ENCODE measurements at regions not wholly inside any gene's neighbourhood (a gene's known extent, or its start where the extent isn't known, plus 50 kb on each side); places are given as distances from the start of the nearest gene placed in this dataset.

GRCh38 chr12:102534899-102535298, 54.5 kb upstream of the IGF1 start:
- Histone ChIP-seq H4K91ac (ENCODE audit: insufficient read depth, low read depth, low read length) (0 out of 2 replicates have a peak overlapping the region, but pooled peaks have one; percentile 32), H3K23ac (ENCODE audit: low read depth, low read length) (no peak overlapping the region), H3K27me3 (ENCODE audit: control insufficient read depth, insufficient read depth, low read length) (no peaks in the 10 kb centered on the region), H2AK9ac (replicated peaks; ENCODE audit: low read depth, low read length, poor library complexity) (peak overlapping the region; percentile 19), H4K5ac (ENCODE audit: low read depth, low read length) (no peak overlapping the region), H2AFZ (replicated peaks; ENCODE audit: low read length, poor library complexity) (peak overlapping the region; percentile 66), H3K4me3 (ENCODE audit: insufficient read depth, low read depth, low read length) (no peak overlapping the region), H3K27ac (ENCODE audit: insufficient read depth, low read length) (no peak overlapping the region), H2BK20ac (ENCODE audit: low read depth, low read length) (peak overlapping the region; percentile 43; the same call in 1 of the 2 replicates), H3K9me1 (ENCODE audit: insufficient read depth, low read length) (peaks cover 4% of the 10 kb centered on the region), H3K4ac (ENCODE audit: low read depth, low read length) (peak overlapping the region; percentile 85; the same call in 1 of the 2 replicates), H2BK5ac (ENCODE audit: low read depth, low read length, poor library complexity, severe bottlenecking) (no peak overlapping the region), H2BK120ac (ENCODE audit: low read depth, low read length) (peak overlapping the region; percentile 89), H4K8ac (ENCODE audit: low read depth in 2 of 2, low read length in 2 of 2) (peak overlapping the region; percentile 4 to 33; a peak in 2 of 4 replicates), H3K36me3 (ENCODE audit: control insufficient read depth, insufficient read depth, low read length) (no peaks in the 10 kb centered on the region), H2AK5ac (ENCODE audit: low read depth, low read length) (peak overlapping the region; percentile 79), H3K56ac (ENCODE audit: extremely low read depth, insufficient read depth, low read length) (no peak overlapping the region), H3K9ac (ENCODE audit: low read depth, low read length) (no peak overlapping the region), H3K4me1 (ENCODE audit: control insufficient read depth, insufficient read depth, low read length) (peaks cover 6% of the 10 kb centered on the region), H3K14ac (replicated peaks; ENCODE audit: low read depth, low read length) (peak overlapping the region; percentile 23; the same call in 1 of the 2 replicates), H3K4me2 (ENCODE audit: low read depth, low read length) (no peak overlapping the region), H4K20me1 (ENCODE audit: insufficient read depth, low read length) (no peaks in the 10 kb centered on the region), H3K18ac (ENCODE audit: low read depth, low read length) (no peak overlapping the region), H2BK15ac (ENCODE audit: low read depth, low read length) (peak overlapping the region; percentile 60; the same call in 2 of the 3 replicates), H3K9me3 (ENCODE audit: control insufficient read depth, insufficient read depth, low read length) (no peaks in the 10 kb centered on the region), H3K79me1 (ENCODE audit: low read depth in 1 of 2, low read length in 2 of 2) (no peaks in the 10 kb centered on the region)
- POLR2A ChIA-PET (ENCODE audit: unreplicated experiment), result no interaction called here
- peak; percentile 20 for DNase-seq
- no peak for TF ChIP-seq MXI1 (IDR thresholded peaks at IDR 0.05; ENCODE audit: borderline replicate concordance, low read depth, low read length)
- ATAC-seq (ENCODE audit: low read depth), result no peak
- CTCF ChIA-PET, result interaction anchor here (0.8 kb wide), 1 partner anchor 15 kb away, joined by 3 read pairs; no protein-coding TSS in a partner anchor
- intact Hi-C loops (cut with micrococcal nuclease), result no loop called here
- no TSS peak for BruUV-seq (replicated peaks)
- WGBS, 2 experiments (ENCODE audit: extremely low coverage in 2 of 2, insufficient read length in 1 of 2), result 87% methylated on average over 9 of the region's 13 CpGs; no CpG with 5 or more reads in 1 of the 2 experiments
- dilution Hi-C loops (cut with HindIII; ENCODE audit: low sequenced_read_pairs, unreplicated experiment), result no loop called here
- in situ Hi-C loops (cut with MboI; ENCODE audit: low sequenced_read_pairs), result no loop called here
